ENCODE measurements at regions not wholly inside any gene's neighbourhood (a gene's known extent, or its start where the extent isn't known, plus 50 kb on each side); places are given as distances from the start of the nearest gene placed in this dataset.

GRCh38 chr4:54585321-54586000 lies 72.3 kb upstream of the KIT start:
- Histone ChIP-seq H3K9me3 (ENCODE audit: insufficient read depth, low read length, severe bottlenecking) (no peaks in the 10 kb centered on the region), H3K27me3 (ENCODE audit: insufficient read depth, low read length, poor library complexity) (no peaks in the 10 kb centered on the region), H3K9ac (ENCODE audit: low read depth, low read length) (no peak overlapping the region), H3K4me1 (ENCODE audit: insufficient read depth, low read length) (no peaks in the 10 kb centered on the region), H3K36me3 (ENCODE audit: insufficient read depth, low read length) (no peaks in the 10 kb centered on the region), H4K20me1 (ENCODE audit: insufficient read depth, low read length) (no peaks in the 10 kb centered on the region), H3K4me3 (ENCODE audit: low read depth in 1 of 2, low read length in 2 of 2) (no peak overlapping the region), H3K79me2 (ENCODE audit: insufficient read depth, low read length) (no peaks in the 10 kb centered on the region), H3K27ac (ENCODE audit: low read length) (no peak overlapping the region), H3K4me2 (ENCODE audit: insufficient read depth, low read length) (no peak overlapping the region), H2AFZ (ENCODE audit: low read depth, low read length) (no peak overlapping the region)
- no peak for ATAC-seq (ENCODE audit: insufficient read depth, low read depth)
- no peak for DNase-seq
- TF ChIP-seq EZH2 (IDR thresholded peaks at IDR 0.05; ENCODE audit: borderline replicate concordance, low read depth, low read length, severe bottlenecking), result no peak
- TF ChIP-seq, protein P1, sequence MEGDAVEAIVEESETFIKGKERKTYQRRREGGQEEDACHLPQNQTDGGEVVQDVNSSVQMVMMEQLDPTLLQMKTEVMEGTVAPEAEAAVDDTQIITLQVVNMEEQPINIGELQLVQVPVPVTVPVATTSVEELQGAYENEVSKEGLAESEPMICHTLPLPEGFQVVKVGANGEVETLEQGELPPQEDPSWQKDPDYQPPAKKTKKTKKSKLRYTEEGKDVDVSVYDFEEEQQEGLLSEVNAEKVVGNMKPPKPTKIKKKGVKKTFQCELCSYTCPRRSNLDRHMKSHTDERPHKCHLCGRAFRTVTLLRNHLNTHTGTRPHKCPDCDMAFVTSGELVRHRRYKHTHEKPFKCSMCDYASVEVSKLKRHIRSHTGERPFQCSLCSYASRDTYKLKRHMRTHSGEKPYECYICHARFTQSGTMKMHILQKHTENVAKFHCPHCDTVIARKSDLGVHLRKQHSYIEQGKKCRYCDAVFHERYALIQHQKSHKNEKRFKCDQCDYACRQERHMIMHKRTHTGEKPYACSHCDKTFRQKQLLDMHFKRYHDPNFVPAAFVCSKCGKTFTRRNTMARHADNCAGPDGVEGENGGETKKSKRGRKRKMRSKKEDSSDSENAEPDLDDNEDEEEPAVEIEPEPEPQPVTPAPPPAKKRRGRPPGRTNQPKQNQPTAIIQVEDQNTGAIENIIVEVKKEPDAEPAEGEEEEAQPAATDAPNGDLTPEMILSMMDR (IDR thresholded peaks at IDR 0.05; ENCODE audit: borderline replicate concordance, extremely low read depth, low read length, poor library complexity, severe bottlenecking), result no peak

DNA sequence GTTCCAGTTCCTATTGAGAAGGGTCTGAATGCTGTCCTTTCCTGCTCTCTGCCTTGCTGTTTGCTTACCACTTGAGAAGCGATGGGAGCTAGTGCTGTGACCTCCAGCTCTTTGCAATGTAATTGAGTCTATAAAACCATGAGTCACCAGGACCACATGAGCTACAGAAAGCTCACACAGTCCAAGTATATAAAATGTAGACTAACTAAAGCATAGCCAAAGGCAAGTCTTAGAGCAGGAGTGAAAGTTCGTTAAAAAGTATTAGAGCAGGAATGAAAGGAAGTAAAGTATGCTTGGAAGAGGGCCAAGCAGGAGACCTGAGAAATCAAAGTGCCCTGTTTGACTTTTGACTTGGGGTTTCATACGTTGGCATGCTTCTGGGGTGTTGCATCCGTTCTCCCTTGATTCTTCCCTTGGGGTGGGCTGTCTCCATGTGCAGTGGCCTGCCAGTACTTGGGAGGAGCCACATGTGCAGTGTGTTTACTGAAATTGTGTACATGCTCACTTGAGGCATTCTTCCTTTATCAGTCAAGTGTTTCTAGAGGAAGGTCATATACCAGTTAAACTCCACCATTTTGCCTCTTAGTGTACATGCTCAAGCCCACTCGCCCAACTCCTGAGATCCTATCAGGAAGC lies 71.3 kb upstream of the KIT start:
- Histone ChIP-seq H3K27me3 (ENCODE audit: insufficient read depth, low read length, poor library complexity) (no peaks in the 10 kb centered on the region), H3K79me2 (ENCODE audit: insufficient read depth, low read length) (no peaks in the 10 kb centered on the region), H3K9me3 (ENCODE audit: insufficient read depth, low read length, severe bottlenecking) (no peaks in the 10 kb centered on the region), H3K36me3 (ENCODE audit: insufficient read depth, low read length) (no peaks in the 10 kb centered on the region), H3K4me1 (ENCODE audit: insufficient read depth, low read length) (no peaks in the 10 kb centered on the region), H3K27ac (ENCODE audit: low read length) (no peak overlapping the region), H4K20me1 (ENCODE audit: insufficient read depth, low read length) (no peaks in the 10 kb centered on the region), H2AFZ (ENCODE audit: low read depth, low read length) (no peak overlapping the region), H3K9ac (ENCODE audit: low read depth, low read length) (no peak overlapping the region), H3K4me3 (ENCODE audit: low read depth in 1 of 2, low read length in 2 of 2) (no peak overlapping the region), H3K4me2 (ENCODE audit: insufficient read depth, low read length) (no peak overlapping the region)
- TF ChIP-seq EZH2 (IDR thresholded peaks at IDR 0.05; ENCODE audit: borderline replicate concordance, low read depth, low read length, severe bottlenecking), result no peak
- TF ChIP-seq, protein P1 (IDR thresholded peaks at IDR 0.05; ENCODE audit: borderline replicate concordance, extremely low read depth, low read length, poor library complexity, severe bottlenecking), result no peak
- ATAC-seq (ENCODE audit: insufficient read depth, low read depth), result no peak
- DNase-seq, result no peak

DNA sequence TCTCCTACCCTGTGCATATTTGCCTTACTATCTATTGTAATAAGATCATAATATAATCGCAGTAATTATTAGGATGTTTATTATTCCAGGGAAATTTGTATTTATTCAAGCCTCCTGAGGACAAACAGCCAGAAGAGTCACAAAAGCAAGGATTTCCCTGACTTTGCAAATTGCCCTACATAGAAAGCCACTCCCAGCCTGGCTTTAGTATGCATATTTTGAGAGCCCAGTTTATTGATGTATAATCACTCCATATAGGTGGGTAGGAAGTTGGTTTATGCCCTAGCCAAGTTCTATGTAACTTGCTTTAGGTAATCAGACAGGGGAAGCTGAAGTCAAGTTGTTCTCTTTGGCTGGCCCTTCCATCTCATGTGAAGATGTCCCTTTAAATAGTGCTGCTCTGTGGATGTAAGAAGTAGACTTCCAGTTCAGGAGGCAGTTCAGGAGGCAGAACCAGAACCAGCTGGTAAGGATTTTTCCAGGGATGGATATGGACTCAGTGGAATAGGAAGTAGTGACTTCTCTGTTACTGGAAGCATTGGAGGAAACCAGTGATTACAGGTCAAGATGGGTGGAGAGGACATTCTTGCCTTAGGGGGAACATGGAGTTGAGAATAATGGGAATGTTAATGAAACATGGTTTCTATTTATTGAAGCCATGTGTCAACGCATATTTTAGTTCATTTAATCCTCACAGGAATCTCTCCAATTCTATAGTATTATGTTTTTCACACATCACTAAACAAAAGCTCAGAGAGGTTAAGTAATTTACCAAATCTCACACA lies 70.5 kb upstream of the KIT start:
- Histone ChIP-seq H3K79me2 (ENCODE audit: insufficient read depth, low read length) (no peaks in the 10 kb centered on the region), H3K9me3 (ENCODE audit: insufficient read depth, low read length, severe bottlenecking) (no peaks in the 10 kb centered on the region), H3K27ac (ENCODE audit: low read length) (no peak overlapping the region), H3K36me3 (ENCODE audit: insufficient read depth, low read length) (no peaks in the 10 kb centered on the region), H3K27me3 (ENCODE audit: insufficient read depth, low read length, poor library complexity) (no peaks in the 10 kb centered on the region), H3K4me2 (ENCODE audit: insufficient read depth, low read length) (no peak overlapping the region), H3K4me3 (ENCODE audit: low read depth in 1 of 2, low read length in 2 of 2) (no peak overlapping the region), H4K20me1 (ENCODE audit: insufficient read depth, low read length) (no peaks in the 10 kb centered on the region), H3K9ac (ENCODE audit: low read depth, low read length) (no peak overlapping the region), H3K4me1 (ENCODE audit: insufficient read depth, low read length) (no peaks in the 10 kb centered on the region), H2AFZ (ENCODE audit: low read depth, low read length) (no peak overlapping the region)
- TF ChIP-seq EZH2 (IDR thresholded peaks at IDR 0.05; ENCODE audit: borderline replicate concordance, low read depth, low read length, severe bottlenecking), result no peak
- TF ChIP-seq, protein P1 (IDR thresholded peaks at IDR 0.05; ENCODE audit: borderline replicate concordance, extremely low read depth, low read length, poor library complexity, severe bottlenecking), result no peak
- DNase-seq (no peak), ATAC-seq (ENCODE audit: insufficient read depth, low read depth) (no peak)
